SW 1271 (cell line): ENCODE measurements at regions not wholly inside any gene's neighbourhood (a gene's known extent, or its start where the extent isn't known, plus 50 kb on each side); places are given as distances from the start of the nearest gene placed in this dataset.

ENCODE experiments used
- DNase-seq, 2 experiments: peaks; one replicate each; lab custom pipeline; 2025; lab: John Stamatoyannopoulos, UW

GRCh38 chr12:125890366-125890905 lies 825.2 kb downstream of the AACS start:
- DNase-seq: no peak

GRCh38 chr12:125890971-125891370 lies 825.7 kb downstream of the AACS start:
- DNase-seq: no peak

- no peak for DNase-seq
Observed at GRCh38 chr12:125892276-125892675, 827.0 kb downstream of the AACS start.

GRCh38 chr12:125902991-125903390 lies 837.8 kb downstream of the AACS start:
- no peak for DNase-seq

GRCh38 chr12:125907351-125907750 lies 842.1 kb downstream of the AACS start:
- DNase-seq: no peak

- DNase-seq: no peak
Observed at GRCh38 chr12:125919856-125920470, 854.7 kb downstream of the AACS start.

GRCh38 chr12:125922330-125922729 lies 857.1 kb downstream of the AACS start:
- DNase-seq: no peak

GRCh38 chr12:125936502-125936901 lies 871.3 kb downstream of the AACS start:
- no peak for DNase-seq

GRCh38 chr12:125944446-125944845 lies 879.2 kb downstream of the AACS start:
- DNase-seq: no peak

- DNase-seq: no peak
Observed at GRCh38 chr12:125949471-125949870, 884.2 kb downstream of the AACS start.

GRCh38 chr12:125954362-125954761 lies 889.1 kb downstream of the AACS start:
- no peak for DNase-seq

- no peak for DNase-seq
Observed at GRCh38 chr12:125956186-125956585, 891.0 kb downstream of the AACS start.

- DNase-seq: no peak
Observed at GRCh38 chr12:125966641-125967040, 901.4 kb downstream of the AACS start.

GRCh38 chr12:125968413-125968812 lies 903.2 kb downstream of the AACS start:
- DNase-seq: no peak

- DNase-seq: no peak
Observed at GRCh38 chr12:125971981-125972380, 906.7 kb downstream of the AACS start.

- no peak for DNase-seq
Observed at GRCh38 chr12:125978286-125978685, 913.1 kb downstream of the AACS start.

- DNase-seq: no peak
Observed at GRCh38 chr12:125981610-125982253, 916.5 kb downstream of the AACS start.

GRCh38 chr12:125983094-125983783 lies 918.0 kb downstream of the AACS start:
- DNase-seq: peak in 1 of 2 experiments; percentile 4

GRCh38 chr12:125983784-125984500 lies 918.7 kb downstream of the AACS start:
- no peak for DNase-seq

GRCh38 chr12:125988545-125988944 lies 923.3 kb downstream of the AACS start:
- no peak for DNase-seq

- DNase-seq: no peak
Observed at GRCh38 chr12:125989696-125990095, 924.5 kb downstream of the AACS start.

- DNase-seq: no peak
Observed at GRCh38 chr12:125996443-125996842, 931.2 kb downstream of the AACS start.
